ENCODE measurements at regions not wholly inside any gene's neighbourhood (a gene's known extent, or its start where the extent isn't known, plus 50 kb on each side); places are given as distances from the start of the nearest gene placed in this dataset.

GRCh38 chr13:47288546-47288945 lies 391.7 kb upstream of the HTR2A start:
- Histone ChIP-seq H3K27me3 (ENCODE audit: control insufficient read depth in 4 of 4, insufficient read depth in 4 of 4, low read length in 3 of 4) (no peaks in the 10 kb centered on the region), H3K4me3 (ENCODE audit: low read depth in 1 of 3, low read length in 3 of 3) (no peak overlapping the region), H3K27ac (ENCODE audit: low read depth in 1 of 2, low read length in 2 of 2) (no peak overlapping the region), H3K9me3 (ENCODE audit: control insufficient read depth in 4 of 4, low read length in 3 of 4) (no peaks in the 10 kb centered on the region), H3K4me1 (ENCODE audit: control insufficient read depth in 4 of 4, insufficient read depth in 4 of 4, low read length in 3 of 4) (no peaks in the 10 kb centered on the region), H3K9ac (ENCODE audit: low read depth in 1 of 2, low read length in 2 of 2) (no peak overlapping the region), H3K36me3 (ENCODE audit: control insufficient read depth in 4 of 4, insufficient read depth in 3 of 4, low read depth in 1 of 4, low read length in 3 of 4) (no peaks in the 10 kb centered on the region)
- WGBS, result 86% methylated on average over 5 of the region's 5 CpGs
- TF ChIP-seq NR2F2 (IDR thresholded peaks at IDR 0.05), result no peak
- DNase-seq (ENCODE audit: low spot score), result no peak

GRCh38 chr13:47287291-47287751 lies 390.5 kb upstream of the HTR2A start:
- Histone ChIP-seq H3K9me3 (ENCODE audit: control insufficient read depth in 4 of 4, low read length in 3 of 4) (no peaks in the 10 kb centered on the region), H3K4me3 (ENCODE audit: low read depth in 1 of 3, low read length in 3 of 3) (no peak overlapping the region), H3K9ac (ENCODE audit: low read depth in 1 of 2, low read length in 2 of 2) (no peak overlapping the region), H3K36me3 (ENCODE audit: control insufficient read depth in 4 of 4, insufficient read depth in 3 of 4, low read depth in 1 of 4, low read length in 3 of 4) (no peaks in the 10 kb centered on the region), H3K27ac (ENCODE audit: low read depth in 1 of 2, low read length in 2 of 2) (no peak overlapping the region), H3K4me1 (ENCODE audit: control insufficient read depth in 4 of 4, insufficient read depth in 4 of 4, low read length in 3 of 4) (no peaks in the 10 kb centered on the region), H3K27me3 (ENCODE audit: control insufficient read depth in 4 of 4, insufficient read depth in 4 of 4, low read length in 3 of 4) (no peaks in the 10 kb centered on the region)
- no peak for DNase-seq (ENCODE audit: low spot score)
- TF ChIP-seq SP1 (IDR thresholded peaks at IDR 0.05), result no peak
- TF ChIP-seq FOXA1 (IDR thresholded peaks at IDR 0.05), result no peak
- no peak for TF ChIP-seq HNF4G (IDR thresholded peaks at IDR 0.05)
- TF ChIP-seq ZBTB33 (IDR thresholded peaks at IDR 0.05), result no peak
- TF ChIP-seq, protein P1, sequence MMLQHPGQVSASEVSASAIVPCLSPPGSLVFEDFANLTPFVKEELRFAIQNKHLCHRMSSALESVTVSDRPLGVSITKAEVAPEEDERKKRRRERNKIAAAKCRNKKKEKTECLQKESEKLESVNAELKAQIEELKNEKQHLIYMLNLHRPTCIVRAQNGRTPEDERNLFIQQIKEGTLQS (IDR thresholded peaks at IDR 0.05), result no peak
- no peak for TF ChIP-seq RXRA (IDR thresholded peaks at IDR 0.05)
- no peak for TF ChIP-seq EGR1 (IDR thresholded peaks at IDR 0.05; ENCODE audit: low read depth in 2 of 2)
- TF ChIP-seq RAD21 (IDR thresholded peaks at IDR 0.05), result no peak
- TF ChIP-seq, protein P2, sequence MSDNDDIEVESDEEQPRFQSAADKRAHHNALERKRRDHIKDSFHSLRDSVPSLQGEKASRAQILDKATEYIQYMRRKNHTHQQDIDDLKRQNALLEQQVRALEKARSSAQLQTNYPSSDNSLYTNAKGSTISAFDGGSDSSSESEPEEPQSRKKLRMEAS (IDR thresholded peaks at IDR 0.05), result no peak
- TF ChIP-seq HNF4A (conservative IDR thresholded peaks at IDR 0.05), result no peak
- TF ChIP-seq NR2F2 (IDR thresholded peaks at IDR 0.05), result no peak
- TF ChIP-seq REST (IDR thresholded peaks at IDR 0.05), result no peak
- no peak for TF ChIP-seq TAF1 (conservative IDR thresholded peaks at IDR 0.05)
- TF ChIP-seq, protein P3, sequence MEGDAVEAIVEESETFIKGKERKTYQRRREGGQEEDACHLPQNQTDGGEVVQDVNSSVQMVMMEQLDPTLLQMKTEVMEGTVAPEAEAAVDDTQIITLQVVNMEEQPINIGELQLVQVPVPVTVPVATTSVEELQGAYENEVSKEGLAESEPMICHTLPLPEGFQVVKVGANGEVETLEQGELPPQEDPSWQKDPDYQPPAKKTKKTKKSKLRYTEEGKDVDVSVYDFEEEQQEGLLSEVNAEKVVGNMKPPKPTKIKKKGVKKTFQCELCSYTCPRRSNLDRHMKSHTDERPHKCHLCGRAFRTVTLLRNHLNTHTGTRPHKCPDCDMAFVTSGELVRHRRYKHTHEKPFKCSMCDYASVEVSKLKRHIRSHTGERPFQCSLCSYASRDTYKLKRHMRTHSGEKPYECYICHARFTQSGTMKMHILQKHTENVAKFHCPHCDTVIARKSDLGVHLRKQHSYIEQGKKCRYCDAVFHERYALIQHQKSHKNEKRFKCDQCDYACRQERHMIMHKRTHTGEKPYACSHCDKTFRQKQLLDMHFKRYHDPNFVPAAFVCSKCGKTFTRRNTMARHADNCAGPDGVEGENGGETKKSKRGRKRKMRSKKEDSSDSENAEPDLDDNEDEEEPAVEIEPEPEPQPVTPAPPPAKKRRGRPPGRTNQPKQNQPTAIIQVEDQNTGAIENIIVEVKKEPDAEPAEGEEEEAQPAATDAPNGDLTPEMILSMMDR (IDR thresholded peaks at IDR 0.05; ENCODE audit: low read depth, low read length, missing input control), result no peak
- 66% methylated on average over 1 of the region's 1 CpG for WGBS
